ENCODE measurements at regions not wholly inside any gene's neighbourhood (a gene's known extent, or its start where the extent isn't known, plus 50 kb on each side); places are given as distances from the start of the nearest gene placed in this dataset.
"Not testable (repeated sequence)": the region's sequence is repeated elsewhere in the genome, so short reads cannot be mapped to it uniquely, and the experiment has no call there.

DNA sequence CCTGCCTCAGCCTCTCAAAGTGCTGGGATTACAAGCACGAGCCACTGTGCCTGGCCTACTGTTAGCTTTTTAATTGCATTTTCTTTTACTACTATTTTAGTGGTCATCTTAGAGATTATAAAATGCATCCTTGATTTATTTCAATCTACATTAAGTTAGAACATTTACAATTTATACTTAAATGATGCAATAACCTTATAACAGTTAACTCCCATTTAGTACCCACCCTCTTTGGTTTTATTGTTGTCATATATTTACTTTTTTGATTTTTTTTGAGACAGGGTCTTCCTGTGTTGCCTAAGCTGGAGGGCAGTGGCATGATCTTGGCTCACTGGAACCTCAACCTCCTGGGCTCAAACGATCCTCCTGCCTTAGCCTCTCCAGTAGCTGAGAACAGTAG lies 77.3 kb downstream of the PPCDC start:
- DNase-seq (ENCODE audit: low spot score in 2 of 2) = no peak
- Mint-ChIP-seq H3K27ac (no peak overlapping the region), H3K9me3 (no peaks in the 10 kb centered on the region), H3K36me3 (no peaks in the 10 kb centered on the region)
- ATAC-seq = no peak

DNA sequence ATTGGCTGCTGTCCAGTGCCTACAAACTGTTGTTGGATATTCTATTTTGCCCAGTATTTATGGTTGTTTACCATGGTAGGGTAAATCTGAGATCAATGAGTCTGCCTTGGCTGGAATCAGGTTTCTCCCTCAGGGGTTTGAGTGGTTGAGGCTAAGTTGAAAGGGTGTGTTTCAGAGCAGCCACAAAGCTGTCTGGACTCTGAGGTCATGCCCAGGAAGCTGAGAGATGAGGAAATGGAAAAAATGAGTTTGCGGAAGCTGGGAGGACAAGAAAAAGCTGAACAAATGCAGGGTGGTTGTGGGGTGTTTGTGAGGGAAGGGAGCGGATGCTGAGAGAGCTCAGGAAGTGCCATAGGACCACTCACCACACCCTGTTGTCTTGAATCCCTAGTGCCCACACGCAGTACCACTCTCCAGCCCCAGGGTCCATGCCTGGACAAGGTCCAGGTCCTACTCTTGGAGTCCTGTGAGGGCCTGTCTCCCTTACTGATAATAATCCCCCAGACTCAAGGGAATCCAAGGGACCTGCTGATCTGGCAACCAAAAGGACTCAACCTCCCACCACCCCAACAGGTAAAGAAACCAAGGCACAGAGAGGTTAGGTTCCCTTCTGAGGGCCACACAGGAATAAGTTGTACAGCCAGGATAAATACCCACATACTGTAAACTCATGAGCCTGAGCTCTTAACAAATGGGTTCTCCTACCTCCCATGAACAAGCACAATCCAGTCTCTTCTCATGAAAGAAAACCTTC lies 81.6 kb downstream of the PPCDC start:
- Mint-ChIP-seq H3K9me3 (no peaks in the 10 kb centered on the region), H3K36me3 (no peaks in the 10 kb centered on the region), H3K27ac (peak overlapping the region in 1 of 2 donors; percentile 2)
- ATAC-seq (peak; percentile 45 to 60), DNase-seq (ENCODE audit: low spot score in 2 of 2) (peak in 1 of 2 donors; percentile 20)

DNA sequence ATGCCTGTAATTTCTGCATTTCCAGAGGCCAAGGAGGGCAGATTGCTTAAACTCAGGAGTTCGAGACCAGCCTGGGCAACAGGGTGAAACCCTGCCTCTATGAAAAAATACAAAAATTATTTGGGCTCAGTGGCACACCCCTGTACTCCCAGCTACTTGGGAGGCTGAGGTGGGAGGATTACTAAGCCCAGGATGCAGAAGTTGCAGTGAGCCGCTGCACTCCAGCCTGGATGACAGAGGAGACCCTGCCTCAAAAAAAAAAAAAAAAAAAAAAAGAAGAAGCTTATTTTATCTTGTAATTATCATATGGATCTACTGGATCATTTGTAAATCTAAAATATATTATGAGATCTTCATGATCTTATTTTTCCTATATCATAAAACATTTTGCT lies 84.1 kb downstream of the PPCDC start:
- Mint-ChIP-seq H3K9me3 (no peaks in the 10 kb centered on the region), H3K27ac (peak overlapping the region in 1 of 2 donors; percentile 79), H3K36me3 (peaks cover 0 to under 1% of the 10 kb centered on the region in 2 donors)
- ATAC-seq (no peak), DNase-seq (ENCODE audit: low spot score in 2 of 2) (no peak)

DNA sequence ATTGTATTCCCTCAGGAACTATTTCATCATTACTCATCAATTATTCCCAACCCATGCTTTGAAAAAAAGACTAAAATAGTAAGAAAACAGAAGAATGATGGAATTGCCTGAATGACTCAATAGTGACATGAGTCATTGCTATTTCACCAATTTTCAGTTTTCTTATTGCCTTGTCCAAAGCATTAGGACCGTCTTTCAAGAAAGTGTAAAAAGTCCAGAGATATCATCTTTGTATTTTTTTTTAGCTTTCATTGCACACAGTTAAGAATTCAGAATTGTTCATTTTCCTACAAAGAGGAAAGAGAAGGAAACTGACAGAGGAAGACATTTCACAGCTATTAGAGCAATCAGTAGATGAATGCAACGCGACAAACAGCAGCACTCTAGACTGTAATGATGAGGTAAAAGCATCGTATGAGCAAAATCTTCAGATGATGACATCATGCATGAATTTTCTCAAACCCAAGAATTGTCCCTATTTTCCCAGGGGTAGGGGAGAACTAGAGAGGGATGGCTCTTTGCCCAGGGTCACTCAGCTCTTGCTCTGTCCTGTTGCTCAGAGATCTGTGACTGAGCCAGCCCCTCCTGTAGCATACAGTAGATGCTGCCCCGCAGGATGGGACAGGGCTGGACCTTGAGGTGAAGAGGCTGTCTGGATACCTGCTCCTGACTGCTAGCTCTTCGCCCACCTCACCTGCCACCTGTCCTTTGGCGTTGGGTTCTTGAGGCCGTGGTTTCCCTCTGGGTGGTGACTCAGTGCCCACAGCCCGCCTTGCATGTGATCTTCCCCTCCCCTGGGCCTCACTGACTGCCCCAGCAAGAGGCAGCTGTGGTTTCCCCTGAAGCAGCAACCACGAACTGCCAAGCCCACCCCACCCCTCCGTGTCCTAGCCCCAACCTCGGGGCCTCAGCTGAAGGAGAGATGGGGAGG lies 84.8 kb downstream of the PPCDC start:
- H3K36me3 Mint-ChIP-seq = peaks cover 0 to 7% of the 10 kb centered on the region in 2 donors
- ATAC-seq = peak; percentile 87 to 90
- no peaks in the 10 kb centered on the region for H3K9me3 Mint-ChIP-seq
- DNase-seq (ENCODE audit: low spot score in 2 of 2) = peak; percentile 61 to 82
- H3K27ac Mint-ChIP-seq = peak overlapping the region; percentile 79 to 81

DNA sequence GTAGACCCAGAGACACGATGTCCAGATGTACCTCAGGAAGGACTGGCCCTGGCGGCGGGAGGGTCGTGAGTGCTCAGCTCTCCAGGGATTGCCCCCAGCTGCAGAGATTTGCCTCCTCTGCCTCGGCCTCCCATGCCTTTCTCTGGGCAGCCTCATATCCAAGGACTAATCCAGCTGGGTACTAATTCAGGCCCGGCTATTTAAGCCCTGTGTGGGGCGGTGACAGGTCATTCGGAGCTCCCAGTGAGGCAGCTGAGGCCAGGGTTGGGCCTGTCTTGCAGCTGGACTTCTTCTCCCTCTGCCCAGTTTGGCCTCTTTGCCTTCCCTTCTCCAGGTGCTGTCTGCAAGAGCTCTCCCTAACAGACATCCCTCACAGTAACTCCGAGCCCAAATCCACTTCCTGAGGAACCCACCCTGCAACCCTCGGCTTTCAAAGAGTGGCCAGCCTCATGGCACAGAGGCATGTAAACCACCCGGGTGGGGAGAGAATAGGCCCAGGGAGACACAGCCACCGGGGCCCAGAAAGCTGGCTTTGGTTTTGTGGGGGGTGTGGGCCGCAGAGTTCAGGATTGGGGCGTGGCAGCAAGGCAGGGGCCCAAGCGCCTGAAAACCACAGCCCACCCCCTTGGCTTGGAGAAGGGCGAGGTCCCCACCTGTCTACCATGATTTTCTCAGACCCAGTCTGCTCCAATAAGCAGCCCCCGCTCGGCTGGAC lies 85.8 kb downstream of the PPCDC start:
- ATAC-seq (no peak), DNase-seq (ENCODE audit: low spot score in 2 of 2) (no peak)
- peaks cover 5 to 13% of the 10 kb centered on the region in 2 donors for H3K36me3 Mint-ChIP-seq
- H3K9me3 Mint-ChIP-seq = peaks cover 0 to 2% of the 10 kb centered on the region in 2 donors
- no peak overlapping the region for H3K27ac Mint-ChIP-seq

DNA sequence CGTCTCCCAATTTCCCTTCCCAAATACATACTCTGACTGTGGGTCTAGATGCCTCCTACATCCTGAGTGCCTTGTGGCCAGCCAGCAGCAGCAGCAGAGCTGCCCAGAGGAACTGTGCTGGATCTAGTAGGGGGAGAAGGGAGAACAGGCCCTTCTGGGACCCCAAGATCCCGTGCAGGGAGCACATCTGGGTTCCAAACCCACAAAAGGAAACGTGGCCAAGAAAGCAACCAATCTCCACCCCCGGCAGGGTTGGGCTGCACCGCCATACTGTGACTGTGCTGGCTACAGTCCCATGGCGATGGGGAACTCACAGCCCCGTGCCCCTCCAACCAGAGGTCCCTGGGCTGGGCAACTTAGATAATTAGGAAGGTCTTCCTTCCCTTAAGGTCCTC lies 86.3 kb downstream of the PPCDC start:
- ATAC-seq (no peak), DNase-seq (ENCODE audit: low spot score in 2 of 2) (no peak)
- peaks cover 0 to 4% of the 10 kb centered on the region in 2 donors for H3K9me3 Mint-ChIP-seq
- H3K36me3 Mint-ChIP-seq = peaks cover 9 to 15% of the 10 kb centered on the region in 2 donors
- peak overlapping the region in 1 of 2 donors; percentile 26 for H3K27ac Mint-ChIP-seq

DNA sequence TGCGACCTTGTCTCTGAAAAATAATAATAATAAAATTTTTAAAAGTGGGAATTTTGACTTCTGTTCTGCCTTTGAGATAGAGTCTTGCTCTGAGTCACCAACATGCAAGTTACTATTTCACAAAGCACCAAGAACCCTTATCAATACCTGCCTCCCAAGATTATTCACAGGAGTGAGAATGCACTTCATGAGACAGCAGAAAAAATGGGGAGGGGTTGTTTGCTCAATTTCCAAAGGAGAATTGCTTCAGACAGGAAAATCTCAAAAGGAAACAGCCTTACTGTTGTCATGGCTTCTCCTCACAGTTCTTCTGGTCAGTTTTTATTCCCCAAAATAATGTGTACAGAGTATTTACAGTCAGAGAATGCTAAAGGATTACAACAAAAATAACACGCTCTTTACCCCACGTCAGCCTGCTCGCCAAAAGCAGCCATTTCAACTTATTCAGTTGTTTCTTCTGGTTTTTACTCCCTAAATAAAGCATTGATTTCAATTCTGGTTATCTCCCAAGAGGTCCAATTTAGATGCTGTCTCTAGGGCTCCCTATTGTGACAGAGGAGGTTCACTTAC lies 89.0 kb downstream of the PPCDC start:
- ATAC-seq = no peak
- peaks cover 0 to 4% of the 10 kb centered on the region in 2 donors for H3K9me3 Mint-ChIP-seq
- H3K27ac Mint-ChIP-seq = no peak overlapping the region
- no peak for DNase-seq (ENCODE audit: low spot score in 2 of 2)
- peaks cover 9 to 15% of the 10 kb centered on the region in 2 donors for H3K36me3 Mint-ChIP-seq

DNA sequence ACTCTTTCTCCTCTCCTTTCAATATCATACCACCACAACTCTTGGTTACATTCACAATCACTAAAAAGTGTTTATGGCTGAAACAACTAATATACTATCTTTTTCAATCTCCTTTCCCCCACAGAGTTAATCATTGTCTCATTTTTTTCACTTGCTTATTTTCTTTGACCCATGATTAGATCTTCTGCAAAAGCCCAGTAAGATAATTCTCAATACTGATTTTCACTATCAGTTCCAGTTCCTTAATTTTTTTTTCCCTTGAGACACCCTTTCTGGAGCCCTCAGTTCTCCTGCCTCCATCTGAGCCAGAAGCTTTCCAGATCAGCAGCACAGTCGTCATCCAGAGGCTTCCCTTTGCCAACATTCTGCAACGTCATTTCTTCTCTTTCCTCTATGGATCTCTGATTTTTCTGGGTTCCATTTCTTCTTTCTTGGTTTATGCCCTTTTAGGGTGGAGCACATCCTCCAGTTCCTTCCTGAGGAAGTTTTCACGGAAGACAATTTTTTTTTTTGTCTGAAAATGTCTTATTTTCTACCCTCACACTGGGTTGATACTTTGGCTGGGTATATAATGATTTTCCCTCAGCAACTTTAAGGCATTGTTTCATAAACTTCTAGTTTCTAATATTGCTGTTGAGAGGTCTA lies 88.7 kb upstream of the C15orf39 start:
- ATAC-seq (no peak), DNase-seq (ENCODE audit: low spot score in 2 of 2) (no peak)
- H3K9me3 Mint-ChIP-seq = peaks cover 0 to 4% of the 10 kb centered on the region in 2 donors
- no peak overlapping the region for H3K27ac Mint-ChIP-seq
- H3K36me3 Mint-ChIP-seq = peaks cover 9 to 15% of the 10 kb centered on the region in 2 donors

DNA sequence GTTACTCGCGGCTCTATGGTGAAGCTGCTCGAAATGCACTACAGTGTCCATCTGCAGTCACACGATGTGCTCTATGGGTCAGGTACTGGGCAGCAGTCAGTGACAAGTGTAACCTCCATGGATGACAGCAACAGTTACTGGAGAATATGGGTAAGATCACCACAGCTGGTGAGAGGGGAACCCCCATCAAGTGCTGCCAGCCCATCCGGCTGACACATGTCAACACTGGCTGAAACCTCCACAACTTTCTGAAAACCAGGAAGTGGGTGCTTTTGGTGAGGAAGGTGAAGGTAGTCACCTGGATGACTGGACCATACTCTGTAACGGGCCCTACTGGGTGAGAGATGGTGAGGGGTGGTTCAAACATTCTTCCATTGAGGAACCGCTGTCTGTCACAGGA lies 87.4 kb upstream of the C15orf39 start:
- ATAC-seq = peak in 1 of 2 donors; percentile 96

DNA sequence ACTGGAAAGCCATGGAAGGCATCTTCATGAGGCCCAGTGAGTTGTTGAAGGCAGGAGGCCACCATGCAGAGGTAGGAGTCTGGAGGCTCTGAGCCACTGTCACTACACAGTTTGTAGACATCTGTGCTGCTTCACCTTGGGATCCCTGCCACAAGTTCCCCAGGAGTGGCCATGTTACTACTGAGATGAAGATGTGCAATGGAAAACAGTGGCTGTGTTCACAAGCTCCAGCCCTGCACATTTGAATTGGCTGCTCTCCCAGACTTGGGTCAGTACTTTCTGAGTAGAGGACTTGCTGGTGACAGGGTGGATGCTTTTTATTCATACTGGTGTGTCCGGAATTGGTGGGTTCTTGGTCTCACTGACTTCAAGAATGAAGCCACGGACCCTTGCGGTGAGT lies 86.9 kb upstream of the C15orf39 start:
- H3K9me3 Mint-ChIP-seq = peaks cover 0 to 4% of the 10 kb centered on the region in 2 donors
- no peak overlapping the region for H3K27ac Mint-ChIP-seq
- ATAC-seq = peak in 1 of 2 donors; percentile 33
- no peak for DNase-seq (ENCODE audit: low spot score in 2 of 2)
- H3K36me3 Mint-ChIP-seq = peaks cover 9 to 15% of the 10 kb centered on the region in 2 donors

More for the DNA sequence above, 87.4 kb upstream of the C15orf39 start:
- H3K27ac Mint-ChIP-seq = no peak overlapping the region
- DNase-seq (ENCODE audit: low spot score in 2 of 2) = no peak
- H3K36me3 Mint-ChIP-seq = peaks cover 9 to 15% of the 10 kb centered on the region in 2 donors
- H3K9me3 Mint-ChIP-seq = peaks cover 0 to 4% of the 10 kb centered on the region in 2 donors

DNA sequence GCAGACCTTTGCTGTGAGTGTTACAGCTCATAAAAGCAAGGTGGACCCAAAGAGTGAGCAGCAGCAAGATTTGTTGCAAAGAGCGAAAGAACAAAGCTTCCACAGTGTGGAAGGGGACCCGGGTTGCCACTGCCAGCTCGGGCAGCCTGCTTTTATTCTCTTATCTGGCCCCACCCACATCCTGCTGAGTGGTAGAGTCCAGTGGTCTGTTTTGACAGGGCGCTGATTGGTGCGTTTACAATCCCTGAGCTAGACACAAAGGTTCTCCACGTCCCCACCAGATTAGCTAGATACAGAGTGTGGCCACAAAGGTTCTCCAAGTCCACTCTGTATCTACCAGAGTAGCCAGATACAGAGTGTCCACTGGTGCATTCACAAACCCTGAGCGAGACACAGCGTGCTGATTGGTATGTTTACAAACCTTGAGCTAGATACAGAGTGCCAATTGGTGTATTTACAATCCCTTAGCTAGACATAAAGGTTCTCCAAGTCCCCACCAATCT lies 86.2 kb upstream of the C15orf39 start:
- DNase-seq (ENCODE audit: low spot score in 2 of 2); H3K9me3 Mint-ChIP-seq; ATAC-seq: not testable (repeated sequence)
- peak overlapping the region in 1 of 2 donors; percentile 29 for H3K27ac Mint-ChIP-seq
- H3K36me3 Mint-ChIP-seq = peaks cover 9 to 15% of the 10 kb centered on the region in 2 donors

DNA sequence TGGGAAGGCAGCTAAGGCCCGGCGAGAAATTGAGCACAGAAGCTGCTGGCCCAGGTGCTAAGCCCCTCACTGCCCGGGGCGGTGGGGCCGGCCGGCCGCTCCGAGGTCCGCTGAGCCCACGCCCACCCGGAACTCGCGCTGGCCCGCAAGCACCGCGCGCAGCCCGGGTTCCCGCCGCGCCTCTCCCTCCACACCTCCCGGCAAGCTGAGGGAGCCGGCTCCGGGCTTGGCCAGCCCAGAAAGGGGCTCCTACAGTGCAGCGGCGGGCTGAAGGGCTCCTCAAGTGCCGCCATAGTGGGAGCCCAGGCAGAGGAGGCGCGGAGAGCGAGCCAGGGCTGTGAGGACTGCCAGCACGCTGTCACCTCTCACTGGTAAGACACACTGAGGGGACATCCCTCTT lies 85.5 kb upstream of the C15orf39 start:
- H3K9me3 Mint-ChIP-seq; H3K27ac Mint-ChIP-seq; DNase-seq (ENCODE audit: low spot score in 2 of 2); ATAC-seq: not testable (repeated sequence)
- peaks cover 9 to 15% of the 10 kb centered on the region in 2 donors for H3K36me3 Mint-ChIP-seq

DNA sequence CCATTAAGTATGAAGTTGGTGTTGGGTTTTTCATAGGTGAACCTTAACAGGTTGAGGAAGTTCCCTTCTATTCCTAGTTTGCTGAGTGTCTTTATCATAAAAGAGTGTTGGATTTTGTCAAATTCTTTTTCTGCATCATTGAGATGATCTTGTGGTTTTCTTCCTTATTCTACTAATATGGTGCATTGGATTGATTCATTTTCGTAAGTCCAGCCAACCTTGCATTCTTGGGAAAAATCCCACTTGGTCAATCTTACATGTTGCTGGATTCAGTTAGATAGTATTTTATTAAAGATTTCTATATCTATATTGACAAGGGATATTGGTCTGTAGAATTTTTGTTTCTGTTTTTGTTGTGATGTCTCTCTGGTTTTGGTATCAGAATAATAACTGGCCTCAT lies 83.7 kb upstream of the C15orf39 start:
- H3K27ac Mint-ChIP-seq = no peak overlapping the region
- H3K9me3 Mint-ChIP-seq = peaks cover 0 to 4% of the 10 kb centered on the region in 2 donors
- DNase-seq (ENCODE audit: low spot score in 2 of 2) (no peak), ATAC-seq (no peak)
- H3K36me3 Mint-ChIP-seq = peaks cover 9 to 10% of the 10 kb centered on the region in 2 donors

DNA sequence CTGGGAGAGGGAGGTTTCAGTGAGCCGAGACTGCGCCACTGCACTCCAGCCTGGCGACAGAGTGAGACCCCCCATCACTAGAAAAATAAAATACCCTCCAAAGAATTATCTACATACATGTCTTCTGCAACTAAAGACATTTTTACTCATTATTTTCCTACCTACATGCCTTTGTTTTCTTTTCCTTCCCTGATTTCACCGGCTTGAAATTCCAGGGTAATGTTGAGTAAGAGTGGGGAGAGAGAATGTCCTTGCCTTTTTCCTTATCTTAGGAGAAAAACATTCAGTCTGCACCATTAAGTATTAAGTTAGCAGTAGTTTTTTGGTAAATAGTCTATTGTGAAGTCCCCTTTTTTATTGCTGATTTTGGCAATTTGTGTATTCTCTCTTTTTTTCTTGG lies 82.4 kb upstream of the C15orf39 start:
- not testable (repeated sequence) for H3K36me3 Mint-ChIP-seq; ATAC-seq; DNase-seq (ENCODE audit: low spot score in 2 of 2); H3K9me3 Mint-ChIP-seq; H3K27ac Mint-ChIP-seq

DNA sequence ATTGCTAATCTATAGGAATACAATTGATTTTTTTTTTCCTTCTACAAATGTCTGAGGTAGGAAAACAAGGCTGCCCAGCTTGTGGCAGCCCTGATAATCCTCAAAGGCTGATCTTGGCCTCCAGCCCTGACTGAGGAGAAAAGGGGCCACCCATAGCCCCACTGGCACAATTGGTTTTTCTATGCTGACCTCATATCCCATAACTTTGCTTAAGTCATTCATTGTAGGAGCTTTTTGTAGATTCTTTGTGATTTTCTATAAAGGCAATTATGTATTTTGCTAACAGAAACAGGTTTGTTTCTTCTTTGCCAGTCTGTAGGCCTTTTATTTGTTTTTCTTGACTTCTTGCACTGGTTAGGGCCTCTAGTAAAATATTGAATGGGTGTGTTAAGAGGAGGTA lies 80.2 kb upstream of the C15orf39 start:
- DNase-seq (ENCODE audit: low spot score in 2 of 2) (no peak), ATAC-seq (no peak)
- Mint-ChIP-seq H3K27ac (no peak overlapping the region), H3K36me3 (no peaks in the 10 kb centered on the region), H3K9me3 (no peaks in the 10 kb centered on the region)

DNA sequence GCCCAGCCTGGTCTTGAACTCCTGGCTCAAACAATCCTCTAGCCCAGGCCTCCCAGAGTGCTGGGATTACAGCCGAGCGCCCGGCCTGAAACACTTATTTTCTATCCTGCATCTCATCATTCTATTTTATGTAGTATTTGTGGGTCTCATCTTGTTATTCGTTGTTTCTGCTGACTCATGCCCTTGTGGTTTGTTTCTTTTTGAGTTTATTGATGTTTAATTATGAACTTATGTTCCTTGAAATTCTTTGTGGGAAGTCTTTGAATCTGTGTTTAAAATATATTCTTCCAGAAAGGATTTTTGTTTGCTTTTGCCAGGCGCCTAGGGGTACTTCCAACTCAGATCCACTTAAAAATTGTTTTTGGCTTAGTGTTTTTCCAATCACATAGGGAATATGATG lies 78.3 kb upstream of the C15orf39 start:
- no peak for ATAC-seq
- Mint-ChIP-seq H3K36me3 (no peaks in the 10 kb centered on the region), H3K9me3 (no peaks in the 10 kb centered on the region), H3K27ac (no peak overlapping the region)
- no peak for DNase-seq (ENCODE audit: low spot score in 2 of 2)

Data from activated naive CD4-positive, alpha-beta T cell treated with anti-CD3 and anti-CD28 coated beads, Interleukin-2, amount 50 U/mL, for 72 hours (primary cell).